ENCODE measurements at regions not wholly inside any gene's neighbourhood (a gene's known extent, or its start where the extent isn't known, plus 50 kb on each side); places are given as distances from the start of the nearest gene placed in this dataset.

- ATAC-seq = no peak
- H3K36me3 Mint-ChIP-seq = no peaks in the 10 kb centered on the region
- H3K4me3 Mint-ChIP-seq = no peak overlapping the region
- H3K27me3 Mint-ChIP-seq = no peaks in the 10 kb centered on the region
- no peaks in the 10 kb centered on the region for H3K9me3 Mint-ChIP-seq
- H3K4me1 Mint-ChIP-seq = no peaks in the 10 kb centered on the region
- no peak overlapping the region for H3K27ac Mint-ChIP-seq
Observed at GRCh38 chr2:225994748-225995405, 595.4 kb downstream of the NYAP2 start.

- no peaks in the 10 kb centered on the region for H3K9me3 Mint-ChIP-seq
- H3K4me3 Mint-ChIP-seq = no peak overlapping the region
- H3K27ac Mint-ChIP-seq = no peak overlapping the region
- ATAC-seq = no peak
- H3K27me3 Mint-ChIP-seq = no peaks in the 10 kb centered on the region
- H3K4me1 Mint-ChIP-seq = no peaks in the 10 kb centered on the region
- H3K36me3 Mint-ChIP-seq = no peaks in the 10 kb centered on the region
Observed at GRCh38 chr2:225993430-225993829, 593.9 kb downstream of the NYAP2 start.

- ATAC-seq = no peak
- Mint-ChIP-seq H3K9me3 (no peaks in the 10 kb centered on the region), H3K27ac (no peak overlapping the region)
Observed at GRCh38 chr2:225989809-225990208, 590.3 kb downstream of the NYAP2 start.

GRCh38 chr2:225980372-225980771 lies 580.9 kb downstream of the NYAP2 start:
- H3K4me3 Mint-ChIP-seq = no peak overlapping the region
- no peak overlapping the region for H3K27ac Mint-ChIP-seq
- peaks cover 7% of the 10 kb centered on the region for H3K9me3 Mint-ChIP-seq
- no peaks in the 10 kb centered on the region for H3K36me3 Mint-ChIP-seq
- ATAC-seq = no peak
- H3K4me1 Mint-ChIP-seq = no peaks in the 10 kb centered on the region
- no peaks in the 10 kb centered on the region for H3K27me3 Mint-ChIP-seq

More at GRCh38 chr2:225989809-225990208, 590.3 kb downstream of the NYAP2 start:
- H3K4me3 Mint-ChIP-seq = no peak overlapping the region
- H3K27me3 Mint-ChIP-seq = no peaks in the 10 kb centered on the region
- H3K4me1 Mint-ChIP-seq = no peaks in the 10 kb centered on the region
- no peaks in the 10 kb centered on the region for H3K36me3 Mint-ChIP-seq

GRCh38 chr2:225971433-225971832 lies 571.9 kb downstream of the NYAP2 start:
- Mint-ChIP-seq H3K36me3 (no peaks in the 10 kb centered on the region), H3K27ac (no peak overlapping the region), H3K4me3 (no peak overlapping the region), H3K4me1 (no peaks in the 10 kb centered on the region), H3K9me3 (peaks cover 7% of the 10 kb centered on the region), H3K27me3 (no peaks in the 10 kb centered on the region)
- no peak for ATAC-seq

- Mint-ChIP-seq H3K27me3 (no peaks in the 10 kb centered on the region), H3K9me3 (peaks cover 22% of the 10 kb centered on the region), H3K4me3 (no peak overlapping the region), H3K4me1 (no peaks in the 10 kb centered on the region), H3K36me3 (no peaks in the 10 kb centered on the region), H3K27ac (no peak overlapping the region)
- no peak for ATAC-seq
Observed at GRCh38 chr2:225948903-225949302, 549.4 kb downstream of the NYAP2 start.

GRCh38 chr2:225938991-225939390 lies 539.5 kb downstream of the NYAP2 start:
- Mint-ChIP-seq H3K27ac (no peak overlapping the region), H3K4me1 (no peaks in the 10 kb centered on the region), H3K27me3 (peaks cover 15% of the 10 kb centered on the region), H3K9me3 (no peaks in the 10 kb centered on the region), H3K4me3 (no peak overlapping the region), H3K36me3 (no peaks in the 10 kb centered on the region)
- no peak for ATAC-seq

GRCh38 chr2:225937625-225938187 lies 538.2 kb downstream of the NYAP2 start:
- ATAC-seq = no peak
- H3K9me3 Mint-ChIP-seq = no peaks in the 10 kb centered on the region
- H3K4me3 Mint-ChIP-seq = no peak overlapping the region
- peaks cover 15% of the 10 kb centered on the region for H3K27me3 Mint-ChIP-seq
- H3K27ac Mint-ChIP-seq = no peak overlapping the region
- H3K36me3 Mint-ChIP-seq = no peaks in the 10 kb centered on the region
- no peaks in the 10 kb centered on the region for H3K4me1 Mint-ChIP-seq

- Mint-ChIP-seq H3K36me3 (no peaks in the 10 kb centered on the region), H3K27ac (no peak overlapping the region), H3K9me3 (no peaks in the 10 kb centered on the region), H3K4me1 (no peaks in the 10 kb centered on the region), H3K27me3 (peaks cover 6% of the 10 kb centered on the region), H3K4me3 (no peak overlapping the region)
- ATAC-seq = no peak
Observed at GRCh38 chr2:225932811-225933413, 533.4 kb downstream of the NYAP2 start.

- Mint-ChIP-seq H3K4me1 (no peaks in the 10 kb centered on the region), H3K4me3 (no peak overlapping the region), H3K9me3 (no peaks in the 10 kb centered on the region), H3K27ac (no peak overlapping the region), H3K27me3 (peaks cover 7% of the 10 kb centered on the region), H3K36me3 (no peaks in the 10 kb centered on the region)
- ATAC-seq = no peak
Observed at GRCh38 chr2:225930687-225931086, 531.2 kb downstream of the NYAP2 start.

GRCh38 chr2:225920621-225921220 lies 521.2 kb downstream of the NYAP2 start:
- peaks cover 10% of the 10 kb centered on the region for H3K9me3 Mint-ChIP-seq
- H3K36me3 Mint-ChIP-seq = no peaks in the 10 kb centered on the region
- H3K27ac Mint-ChIP-seq = no peak overlapping the region
- no peak overlapping the region for H3K4me3 Mint-ChIP-seq
- ATAC-seq = no peak
- H3K27me3 Mint-ChIP-seq = peaks cover 8% of the 10 kb centered on the region
- no peaks in the 10 kb centered on the region for H3K4me1 Mint-ChIP-seq

- no peaks in the 10 kb centered on the region for H3K36me3 Mint-ChIP-seq
Observed at GRCh38 chr2:225916692-225917091, 517.2 kb downstream of the NYAP2 start.

GRCh38 chr2:225911019-225911418 lies 511.5 kb downstream of the NYAP2 start:
- no peak for ATAC-seq
- Mint-ChIP-seq H3K27ac (no peak overlapping the region), H3K9me3 (peaks cover 6% of the 10 kb centered on the region), H3K4me3 (no peak overlapping the region), H3K4me1 (no peaks in the 10 kb centered on the region), H3K36me3 (no peaks in the 10 kb centered on the region), H3K27me3 (no peaks in the 10 kb centered on the region)

More at GRCh38 chr2:225916692-225917091, 517.2 kb downstream of the NYAP2 start:
- H3K4me1 Mint-ChIP-seq = no peaks in the 10 kb centered on the region
- H3K4me3 Mint-ChIP-seq = no peak overlapping the region
- no peaks in the 10 kb centered on the region for H3K27me3 Mint-ChIP-seq
- peaks cover 14% of the 10 kb centered on the region for H3K9me3 Mint-ChIP-seq
- H3K27ac Mint-ChIP-seq = no peak overlapping the region
- no peak for ATAC-seq

GRCh38 chr2:225895126-225895525 lies 495.6 kb downstream of the NYAP2 start:
- Mint-ChIP-seq H3K36me3 (no peaks in the 10 kb centered on the region), H3K27ac (no peak overlapping the region), H3K4me3 (no peak overlapping the region), H3K4me1 (no peaks in the 10 kb centered on the region), H3K9me3 (no peaks in the 10 kb centered on the region), H3K27me3 (peaks cover 17% of the 10 kb centered on the region)
- no peak for ATAC-seq

GRCh38 chr2:225894236-225894980 lies 494.9 kb downstream of the NYAP2 start:
- no peaks in the 10 kb centered on the region for H3K36me3 Mint-ChIP-seq
- no peak for ATAC-seq
- no peaks in the 10 kb centered on the region for H3K4me1 Mint-ChIP-seq
- no peaks in the 10 kb centered on the region for H3K9me3 Mint-ChIP-seq
- H3K27me3 Mint-ChIP-seq = peaks cover 17% of the 10 kb centered on the region
- H3K4me3 Mint-ChIP-seq = no peak overlapping the region
- H3K27ac Mint-ChIP-seq = no peak overlapping the region
